ENCODE measurements at regions not wholly inside any gene's neighbourhood (a gene's known extent, or its start where the extent isn't known, plus 50 kb on each side); places are given as distances from the start of the nearest gene placed in this dataset.
"Not testable (repeated sequence)": the region's sequence is repeated elsewhere in the genome, so short reads cannot be mapped to it uniquely, and the experiment has no call there.

DNA sequence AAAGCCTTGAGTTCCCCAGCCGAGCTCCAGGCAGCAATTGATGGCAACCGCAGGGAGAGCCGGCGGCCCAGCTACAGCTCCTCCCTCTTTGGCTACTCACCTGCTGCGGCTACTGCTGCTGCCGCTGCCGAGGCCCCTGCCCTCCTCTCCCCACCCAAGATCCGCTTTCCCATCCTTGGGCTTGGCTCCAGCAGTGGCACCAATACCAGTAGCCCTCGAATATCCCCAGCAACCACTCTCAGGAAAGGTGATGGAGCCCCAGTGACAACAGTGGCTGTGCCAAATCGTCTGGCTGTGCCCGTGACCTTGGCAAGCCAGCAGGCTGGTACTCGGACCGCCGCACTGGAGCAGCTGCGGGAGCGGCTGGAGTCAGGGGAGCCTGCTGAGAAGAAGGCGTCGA lies 298.0 kb upstream of the ADGRL2 start:
- TF ChIP-seq CTCF, POLR2A (IDR thresholded peaks at IDR 0.05): not testable (repeated sequence)

Data from adrenal gland (tissue), 5 donors.